PC-3 (cell line): ENCODE measurements at regions not wholly inside any gene's neighbourhood (a gene's known extent, or its start where the extent isn't known, plus 50 kb on each side); places are given as distances from the start of the nearest gene placed in this dataset.

ENCODE experiments used
- ATAC-seq: fragments of 200-7000 bp; cut with Tn5 transposase; 2 replicates; pipeline ENCODE4 v1.9.1; 2020; ENCODE audit warnings: mild to moderate bottlenecking, moderate library complexity
- BruUV-seq: library from RNA; stranded (reverse); fragments of 400-500 nt; replicated peaks from 2 replicates; lab custom pipeline; 2021; lab: Mats Ljungman, UMichigan
- CTCF ChIA-PET: fragments of 300-600 bp; sonication (Branson Sonifier 250); formaldehyde crosslinking; loops from one replicate; lab custom pipeline; 2022; ENCODE audit warnings: antibody characterized with exemption; lab: Charles Lee
- POLR2A ChIA-PET: fragments of 300-600 bp; sonication (Branson Sonifier 250); formaldehyde crosslinking; loops from one replicate; lab custom pipeline; 2022; ENCODE audit warnings: antibody characterized with exemption; ENCODE audit not compliant: unreplicated experiment; lab: Charles Lee
- DNase-seq: peaks from one replicate; pipeline ENCODE4 v3.0.0-alpha.2; 2015
- H2AFZ ChIP-seq: fragments of 300-600 bp; sonication (generic); 2 replicates; pipeline ENCODE4 v1.6.0; 2016; ENCODE audit warnings: antibody characterized with exemption, low read length
- H3F3A ChIP-seq: fragments of 300-600 bp; sonication (generic); one replicate; pipeline ENCODE4 v1.6.0; 2017; ENCODE audit warnings: antibody characterized with exemption, low read length, control low read depth, mild to moderate bottlenecking; ENCODE audit not compliant: unreplicated experiment
- H3K27ac ChIP-seq: fragments of 300-600 bp; sonication (generic); 2 replicates; pipeline ENCODE4 v1.5.1; 2016; ENCODE audit warnings: mild to moderate bottlenecking, low read length
- H3K27me3 ChIP-seq: fragments of 300-600 bp; sonication (generic); 2 replicates; pipeline ENCODE4 v1.6.1; 2016; ENCODE audit warnings: low read length, mixed read lengths
- H3K36me3 ChIP-seq: fragments of 300-600 bp; sonication (generic); 2 replicates; pipeline ENCODE4 v1.6.1; 2016; ENCODE audit warnings: low read depth, mixed run types, low read length, mixed read lengths
- H3K4me1 ChIP-seq: fragments of 300-600 bp; sonication (generic); 2 replicates; pipeline ENCODE4 v1.5.1; 2016; ENCODE audit warnings: low read length; ENCODE audit not compliant: insufficient read depth
- H3K4me2 ChIP-seq: fragments of 300-600 bp; sonication (generic); 2 replicates; pipeline ENCODE4 v1.6.0; 2016; ENCODE audit warnings: low read length
- H3K4me3 ChIP-seq: fragments of 300-600 bp; sonication (generic); 2 replicates; pipeline ENCODE4 v1.5.1; 2016; ENCODE audit warnings: mild to moderate bottlenecking, low read length, mixed read lengths
- H3K79me2 ChIP-seq: fragments of 300-600 bp; sonication (generic); 2 replicates; pipeline ENCODE4 v1.6.1; 2017; ENCODE audit warnings: low read length, mixed read lengths
- H3K9ac ChIP-seq: fragments of 300-600 bp; sonication (generic); 2 replicates; pipeline ENCODE4 v1.6.0; 2016; ENCODE audit warnings: mild to moderate bottlenecking, low read length
- H3K9me2 ChIP-seq: fragments of 300-600 bp; sonication (generic); replicated peaks from 2 replicates; pipeline ENCODE4 v1.6.1; 2016; ENCODE audit warnings: mixed run types, low read length, mixed read lengths
- H3K9me3 ChIP-seq: fragments of 300-600 bp; sonication (generic); 2 replicates; pipeline ENCODE4 v1.6.1; 2016; ENCODE audit warnings: low read length, mixed read lengths
- H4K20me1 ChIP-seq: fragments of 300-600 bp; sonication (generic); 2 replicates; pipeline ENCODE4 v1.6.1; 2016; ENCODE audit warnings: low read length, mixed read lengths
- EZH2 ChIP-seq: fragments of 300-600 bp; sonication (generic); IDR thresholded peaks from one replicate; pipeline ENCODE4 v1.6.1; 2017; ENCODE audit warnings: antibody characterized with exemption, mild to moderate bottlenecking, low read length; ENCODE audit not compliant: unreplicated experiment
- EZH2phosphoT487 ChIP-seq: fragments of 300-600 bp; sonication (generic); IDR thresholded peaks from 2 replicates; pipeline ENCODE4 v1.6.1; 2018; ENCODE audit warnings: mild to moderate bottlenecking, antibody characterized with exemption, low read length, borderline replicate concordance
- intact Hi-C: fragments of 100-400 bp; cut with micrococcal nuclease; formaldehyde crosslinking; loops from 2 replicates; pipeline ENCODE4 v1.9.0; 2023
- TF ChIP-seq, protein P1 (sequence below): fragments of 300-600 bp; sonication (generic); conservative IDR thresholded peaks from 2 replicates; pipeline ENCODE4 v1.5.1; 2017; ENCODE audit warnings: antibody characterized with exemption, low read depth, mild to moderate bottlenecking, low read length

DNA sequence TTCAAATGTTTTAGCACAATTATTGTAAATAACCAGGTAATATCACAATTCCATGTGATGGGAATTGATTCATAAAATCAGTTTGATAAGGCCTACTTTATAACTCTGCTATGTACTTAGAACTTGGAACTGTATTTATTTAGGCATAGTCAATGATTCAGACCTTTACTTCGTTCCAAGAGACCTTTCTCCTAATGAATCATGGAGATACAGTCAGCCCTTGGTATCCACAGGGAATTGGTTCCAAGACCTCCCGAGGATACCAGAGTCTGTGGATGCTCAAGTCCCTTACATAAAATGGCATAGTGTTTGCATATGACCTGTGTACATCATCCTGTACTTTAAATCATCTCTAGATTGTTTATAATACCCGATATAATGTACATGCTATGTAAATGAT is 60.8 kb upstream of the UMPS start:
- H4K20me1 ChIP-seq = no peaks in the 10 kb centered on the region
- H2AFZ ChIP-seq = no peak overlapping the region
- ATAC-seq (peak; percentile 100), DNase-seq (peak; percentile 81)
- CTCF ChIA-PET = no interaction called here
- no peaks in the 10 kb centered on the region for H3K79me2 ChIP-seq
- H3K27ac ChIP-seq = peak overlapping the region; percentile 34
- no peak overlapping the region for H3K4me3 ChIP-seq
- no peaks in the 10 kb centered on the region for H3K27me3 ChIP-seq
- H3F3A ChIP-seq = no peaks in the 10 kb centered on the region
- no peaks in the 10 kb centered on the region for H3K9me2 ChIP-seq
- POLR2A ChIA-PET = no interaction called here
- H3K9me3 ChIP-seq = no peaks in the 10 kb centered on the region
- intact Hi-C loops = loop anchor here (10.0 kb wide), 1 partner anchor 65 kb away; no protein-coding TSS in a partner anchor
- H3K36me3 ChIP-seq = no peaks in the 10 kb centered on the region
- BruUV-seq = no TSS peak
- no peak for TF ChIP-seq EZH2phosphoT487
- TF ChIP-seq EZH2 = no peak
- TF ChIP-seq, protein P1, sequence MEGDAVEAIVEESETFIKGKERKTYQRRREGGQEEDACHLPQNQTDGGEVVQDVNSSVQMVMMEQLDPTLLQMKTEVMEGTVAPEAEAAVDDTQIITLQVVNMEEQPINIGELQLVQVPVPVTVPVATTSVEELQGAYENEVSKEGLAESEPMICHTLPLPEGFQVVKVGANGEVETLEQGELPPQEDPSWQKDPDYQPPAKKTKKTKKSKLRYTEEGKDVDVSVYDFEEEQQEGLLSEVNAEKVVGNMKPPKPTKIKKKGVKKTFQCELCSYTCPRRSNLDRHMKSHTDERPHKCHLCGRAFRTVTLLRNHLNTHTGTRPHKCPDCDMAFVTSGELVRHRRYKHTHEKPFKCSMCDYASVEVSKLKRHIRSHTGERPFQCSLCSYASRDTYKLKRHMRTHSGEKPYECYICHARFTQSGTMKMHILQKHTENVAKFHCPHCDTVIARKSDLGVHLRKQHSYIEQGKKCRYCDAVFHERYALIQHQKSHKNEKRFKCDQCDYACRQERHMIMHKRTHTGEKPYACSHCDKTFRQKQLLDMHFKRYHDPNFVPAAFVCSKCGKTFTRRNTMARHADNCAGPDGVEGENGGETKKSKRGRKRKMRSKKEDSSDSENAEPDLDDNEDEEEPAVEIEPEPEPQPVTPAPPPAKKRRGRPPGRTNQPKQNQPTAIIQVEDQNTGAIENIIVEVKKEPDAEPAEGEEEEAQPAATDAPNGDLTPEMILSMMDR = no peak
- H3K4me1 ChIP-seq = peaks cover 13% of the 10 kb centered on the region
- peak overlapping the region; percentile 9; the same call in 1 of the 2 replicates for H3K4me2 ChIP-seq
- H3K9ac ChIP-seq = no peak overlapping the region

DNA sequence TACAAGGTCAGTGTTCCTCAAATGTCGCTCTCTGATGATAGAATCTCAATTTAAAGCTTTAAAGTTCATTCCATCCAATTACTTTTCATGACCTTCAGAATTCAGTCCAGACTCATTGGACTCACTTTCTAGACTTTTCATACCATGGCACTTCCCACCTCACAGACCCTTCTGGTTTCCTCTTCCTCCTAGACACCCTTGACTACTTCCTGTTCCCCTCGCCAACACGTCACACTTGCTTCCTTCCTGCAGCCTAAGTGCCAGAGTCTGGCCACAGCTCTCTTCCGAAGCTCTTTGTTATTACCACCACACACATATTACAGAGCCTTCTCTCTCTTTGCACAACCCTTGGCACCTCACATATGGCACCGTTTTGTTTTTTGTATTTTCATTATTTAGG is 59.1 kb upstream of the UMPS start:
- H3K9ac ChIP-seq = no peak overlapping the region
- H2AFZ ChIP-seq = no peak overlapping the region
- H3K27me3 ChIP-seq = no peaks in the 10 kb centered on the region
- POLR2A ChIA-PET = no interaction called here
- no peaks in the 10 kb centered on the region for H3K36me3 ChIP-seq
- H3K4me3 ChIP-seq = no peak overlapping the region
- H3F3A ChIP-seq = no peaks in the 10 kb centered on the region
- ATAC-seq (no peak), DNase-seq (no peak)
- no TSS peak for BruUV-seq
- no peaks in the 10 kb centered on the region for H4K20me1 ChIP-seq
- CTCF ChIA-PET = no interaction called here
- no peaks in the 10 kb centered on the region for H3K9me2 ChIP-seq
- H3K4me2 ChIP-seq = no peak overlapping the region
- intact Hi-C loops = no loop called here
- H3K9me3 ChIP-seq = no peaks in the 10 kb centered on the region
- no peak overlapping the region for H3K27ac ChIP-seq
- H3K4me1 ChIP-seq = peaks cover 13% of the 10 kb centered on the region
- TF ChIP-seq, protein P1 = no peak
- TF ChIP-seq EZH2phosphoT487 (no peak), EZH2 (no peak)
- no peaks in the 10 kb centered on the region for H3K79me2 ChIP-seq

DNA sequence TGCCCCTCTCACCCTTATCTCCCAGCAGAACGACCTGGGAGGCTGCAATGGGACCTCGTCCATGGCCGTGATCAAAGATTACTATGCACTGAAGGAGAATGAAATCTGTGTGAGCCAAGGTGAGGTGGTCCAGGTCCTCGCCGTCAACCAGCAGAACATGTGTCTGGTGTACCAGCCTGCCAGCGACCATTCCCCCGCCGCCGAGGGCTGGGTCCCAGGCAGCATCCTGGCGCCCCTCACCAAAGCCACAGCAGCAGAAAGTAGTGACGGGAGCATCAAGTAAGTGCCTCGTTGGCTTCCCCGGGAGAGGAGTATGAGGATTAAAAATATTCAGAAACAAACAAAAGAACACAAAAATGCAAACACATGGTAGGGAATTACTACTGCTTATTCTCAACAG is 55.9 kb upstream of the UMPS start:
- POLR2A ChIA-PET = no interaction called here
- H3K27me3 ChIP-seq = no peaks in the 10 kb centered on the region
- ATAC-seq (no peak), DNase-seq (no peak)
- no TSS peak for BruUV-seq
- H3K9me3 ChIP-seq = no peaks in the 10 kb centered on the region
- no peak overlapping the region for H3K9ac ChIP-seq
- H3F3A ChIP-seq = no peaks in the 10 kb centered on the region
- H3K4me1 ChIP-seq = peaks cover 7% of the 10 kb centered on the region
- no peaks in the 10 kb centered on the region for H4K20me1 ChIP-seq
- CTCF ChIA-PET = no interaction called here
- no peaks in the 10 kb centered on the region for H3K36me3 ChIP-seq
- H3K79me2 ChIP-seq = no peaks in the 10 kb centered on the region
- no peak overlapping the region for H3K4me3 ChIP-seq
- no peak for TF ChIP-seq EZH2phosphoT487
- TF ChIP-seq, protein P1 = no peak
- TF ChIP-seq EZH2 = no peak
- no peak overlapping the region for H2AFZ ChIP-seq
- H3K4me2 ChIP-seq = no peak overlapping the region
- no peak overlapping the region for H3K27ac ChIP-seq
- intact Hi-C loops = no loop called here
- H3K9me2 ChIP-seq = no peaks in the 10 kb centered on the region
